GM10248 (cell line): ENCODE measurements at regions not wholly inside any gene's neighbourhood (a gene's known extent, or its start where the extent isn't known, plus 50 kb on each side); places are given as distances from the start of the nearest gene placed in this dataset.
"Not testable (repeated sequence)": the region's sequence is repeated elsewhere in the genome, so short reads cannot be mapped to it uniquely, and the experiment has no call there.

Experiments used
- CTCF ChIA-PET: fragments of 300-600 bp; sonication (Branson Sonifier 250); formaldehyde crosslinking; extraction: SDS; loops from one replicate; lab custom pipeline; 2021; ENCODE audit warnings: antibody characterized with exemption; lab: Yijun Ruan, JAX
- POLR2A ChIA-PET: fragments of 350-650 bp; sonication (Branson Sonifier 250); formaldehyde crosslinking; extraction: SDS; loops from one replicate; lab custom pipeline; 2020; ENCODE audit warnings: antibody characterized with exemption; lab: Yijun Ruan, JAX
- DNase-seq: peaks from one replicate; pipeline ENCODE4 v3.0.0; 2012; ENCODE audit errors: extremely low spot score
- CTCF ChIP-seq: IDR thresholded peaks from 2 replicates; pipeline ENCODE4 v1.5.1; 2012; ENCODE audit warnings: mild to moderate bottlenecking, low read depth; ENCODE audit errors: extremely low read depth, missing control alignments, control extremely low read depth

- no peak for TF ChIP-seq CTCF
- POLR2A ChIA-PET: no interaction called here
- no peak for DNase-seq
- CTCF ChIA-PET: no interaction called here
Measured at GRCh38 chr1:99374109-99374508, 109.8 kb downstream of the PLPPR4 start.

- CTCF ChIA-PET, POLR2A ChIA-PET, DNase-seq: not testable (repeated sequence)
Measured at GRCh38 chr1:99374693-99375092, 110.4 kb downstream of the PLPPR4 start.

GRCh38 chr1:99384021-99384420, 119.7 kb downstream of the PLPPR4 start:
- TF ChIP-seq CTCF: no peak
- POLR2A ChIA-PET: no interaction called here
- no peak for DNase-seq
- CTCF ChIA-PET: interaction anchor here (1.0 to 1.4 kb wide), 4 partner anchors 11 to 20 kb away, joined by 3 to 4 read pairs (median 4); no protein-coding TSS in a partner anchor

GRCh38 chr1:99385852-99386251, 121.6 kb downstream of the PLPPR4 start:
- TF ChIP-seq CTCF: no peak
- ChIA-PET POLR2A (no interaction called here), CTCF (interaction anchor here (0.9 to 2.0 kb wide), 2 partner anchors 10 to 30 kb away, joined by 3 to 4 read pairs; no protein-coding TSS in a partner anchor)
- DNase-seq: no peak

- ChIA-PET POLR2A (no interaction called here), CTCF (interaction anchor here (0.7 to 0.8 kb wide), 2 partner anchors 11 to 21 kb away, joined by 3 read pairs; no protein-coding TSS in a partner anchor)
- no peak for DNase-seq
- TF ChIP-seq CTCF: no peak
Measured at GRCh38 chr1:99396389-99396788, 132.1 kb downstream of the PLPPR4 start.

GRCh38 chr1:99397029-99397428, 132.7 kb downstream of the PLPPR4 start:
- CTCF ChIA-PET: interaction anchor here (0.7 to 1.6 kb wide), 2 partner anchors 13 to 21 kb away, joined by 3 read pairs; no protein-coding TSS in a partner anchor
- DNase-seq: no peak
- no peak for TF ChIP-seq CTCF
- POLR2A ChIA-PET: no interaction called here

GRCh38 chr1:99397863-99398262, 133.6 kb downstream of the PLPPR4 start:
- POLR2A ChIA-PET: no interaction called here
- DNase-seq: no peak
- CTCF ChIA-PET: interaction anchor here (1.6 kb wide), 1 partner anchor 14 kb away, joined by 3 read pairs; no protein-coding TSS in a partner anchor
- TF ChIP-seq CTCF: no peak

GRCh38 chr1:99401556-99401955, 137.3 kb downstream of the PLPPR4 start:
- CTCF ChIA-PET, DNase-seq, POLR2A ChIA-PET: not testable (repeated sequence)

- POLR2A ChIA-PET, DNase-seq, CTCF ChIA-PET: not testable (repeated sequence)
Measured at GRCh38 chr1:99404399-99404798, 140.1 kb downstream of the PLPPR4 start.

- CTCF ChIA-PET, DNase-seq: not testable (repeated sequence)
Measured at GRCh38 chr1:99405325-99405724, 141.0 kb downstream of the PLPPR4 start.

More at GRCh38 chr1:99405325-99405724, 141.0 kb downstream of the PLPPR4 start:
- POLR2A ChIA-PET: not testable (repeated sequence)
